ENCODE measurements at regions not wholly inside any gene's neighbourhood (a gene's known extent, or its start where the extent isn't known, plus 50 kb on each side); places are given as distances from the start of the nearest gene placed in this dataset.

DNA sequence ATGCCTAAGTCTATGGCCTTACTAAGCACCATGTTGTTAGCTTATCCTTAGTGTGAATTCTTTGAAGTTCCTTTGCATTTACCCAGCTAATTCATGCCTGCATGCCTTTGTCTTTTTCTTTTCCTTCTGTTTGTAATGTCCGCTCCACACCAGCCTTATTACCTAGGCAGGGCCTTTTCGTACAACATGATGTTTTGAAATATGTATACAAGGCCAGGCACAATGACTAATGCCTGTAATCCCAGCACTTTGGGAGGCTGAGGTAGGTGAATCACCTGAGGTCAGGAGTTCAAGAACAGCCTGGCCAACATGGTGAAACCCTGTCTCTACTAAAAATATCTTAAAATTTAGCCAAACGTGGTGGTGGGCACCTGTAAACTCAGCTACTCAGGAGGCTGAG lies 1636.5 kb upstream of the SEL1L start:
- TF ChIP-seq, protein P1, sequence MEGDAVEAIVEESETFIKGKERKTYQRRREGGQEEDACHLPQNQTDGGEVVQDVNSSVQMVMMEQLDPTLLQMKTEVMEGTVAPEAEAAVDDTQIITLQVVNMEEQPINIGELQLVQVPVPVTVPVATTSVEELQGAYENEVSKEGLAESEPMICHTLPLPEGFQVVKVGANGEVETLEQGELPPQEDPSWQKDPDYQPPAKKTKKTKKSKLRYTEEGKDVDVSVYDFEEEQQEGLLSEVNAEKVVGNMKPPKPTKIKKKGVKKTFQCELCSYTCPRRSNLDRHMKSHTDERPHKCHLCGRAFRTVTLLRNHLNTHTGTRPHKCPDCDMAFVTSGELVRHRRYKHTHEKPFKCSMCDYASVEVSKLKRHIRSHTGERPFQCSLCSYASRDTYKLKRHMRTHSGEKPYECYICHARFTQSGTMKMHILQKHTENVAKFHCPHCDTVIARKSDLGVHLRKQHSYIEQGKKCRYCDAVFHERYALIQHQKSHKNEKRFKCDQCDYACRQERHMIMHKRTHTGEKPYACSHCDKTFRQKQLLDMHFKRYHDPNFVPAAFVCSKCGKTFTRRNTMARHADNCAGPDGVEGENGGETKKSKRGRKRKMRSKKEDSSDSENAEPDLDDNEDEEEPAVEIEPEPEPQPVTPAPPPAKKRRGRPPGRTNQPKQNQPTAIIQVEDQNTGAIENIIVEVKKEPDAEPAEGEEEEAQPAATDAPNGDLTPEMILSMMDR (IDR thresholded peaks at IDR 0.05): no peak
- TF ChIP-seq POLR2A (IDR thresholded peaks at IDR 0.05) (no peak), POLR2AphosphoS5 (IDR thresholded peaks at IDR 0.05) (no peak), EP300 (IDR thresholded peaks at IDR 0.05) (no peak)

All from upper lobe of left lung (tissue), 4 donors.